ENCODE measurements at regions not wholly inside any gene's neighbourhood (a gene's known extent, or its start where the extent isn't known, plus 50 kb on each side); places are given as distances from the start of the nearest gene placed in this dataset.

GRCh38 chr4:123535037-123535748, 138.6 kb downstream of the SPRY1 start:
- no peak overlapping the region for H2AFZ ChIP-seq (ENCODE audit: low read depth)
- no peak overlapping the region for H3K9ac ChIP-seq
- no peak overlapping the region for H3K4me2 ChIP-seq
- H3K9me3 ChIP-seq: peaks cover 4% of the 10 kb centered on the region; the same call in 1 of the 2 replicates
- H3K9me2 ChIP-seq: no peaks in the 10 kb centered on the region
- no peaks in the 10 kb centered on the region for H3F3A ChIP-seq (replicated peaks; ENCODE audit: insufficient read depth)
- no peak overlapping the region for H3K27ac ChIP-seq (ENCODE audit: low read depth in 2 of 2, low read length in 1 of 2)
- no peak overlapping the region for H3K4me3 ChIP-seq (ENCODE audit: low read depth in 2 of 2, low read length in 1 of 2)
- DNase-seq: no peak
- H3K79me2 ChIP-seq (ENCODE audit: insufficient read depth): no peaks in the 10 kb centered on the region
- H3K4me1 ChIP-seq (ENCODE audit: control insufficient read depth in 1 of 2, insufficient read depth in 2 of 2, low read depth in 1 of 2, low read length in 1 of 2): no peaks in the 10 kb centered on the region
- TF ChIP-seq TAF1 (IDR thresholded peaks at IDR 0.05; ENCODE audit: borderline replicate concordance, low read depth, low read length) (no peak), RCOR1 (IDR thresholded peaks at IDR 0.05; ENCODE audit: low read length) (no peak), RFX5 (IDR thresholded peaks at IDR 0.05; ENCODE audit: low read length) (no peak), YY1 (IDR thresholded peaks at IDR 0.05; ENCODE audit: low read depth) (no peak), RXRA (IDR thresholded peaks at IDR 0.05; ENCODE audit: borderline replicate concordance, low read depth) (no peak), JUND (IDR thresholded peaks at IDR 0.05) (no peak), POLR2AphosphoS5 (IDR thresholded peaks at IDR 0.05; ENCODE audit: low read depth, low read length) (no peak), REST (IDR thresholded peaks at IDR 0.05; ENCODE audit: low read depth, low read length) (no peak)
- no peaks in the 10 kb centered on the region for H4K20me1 ChIP-seq (ENCODE audit: insufficient read depth)
- 68% methylated on average over 1 of the region's 1 CpG for WGBS (ENCODE audit: low lambda C conversion rate)
- H3K27me3 ChIP-seq (ENCODE audit: insufficient read depth): no peaks in the 10 kb centered on the region
- CTCF ChIA-PET: no interaction called here
- H3K36me3 ChIP-seq (replicated peaks in 1 of 2; ENCODE audit: control insufficient read depth in 1 of 2, insufficient read depth in 2 of 2, low read length in 1 of 2): no peaks in the 10 kb centered on the region
- POLR2A ChIA-PET: no interaction called here

GRCh38 chr4:123536225-123536624, 139.6 kb downstream of the SPRY1 start:
- TF ChIP-seq SMC3 (IDR thresholded peaks at IDR 0.05; ENCODE audit: low read depth, low read length) (no peak), RAD21 (IDR thresholded peaks at IDR 0.05; ENCODE audit: low read length) (no peak), REST (IDR thresholded peaks at IDR 0.05; ENCODE audit: low read depth, low read length) (no peak), MXI1 (IDR thresholded peaks at IDR 0.05; ENCODE audit: low read depth, low read length) (no peak), USF1 (IDR thresholded peaks at IDR 0.05; ENCODE audit: borderline replicate concordance, low read depth) (no peak), JUND (IDR thresholded peaks at IDR 0.05) (no peak), NRF1 (IDR thresholded peaks at IDR 0.05; ENCODE audit: low read depth, low read length) (no peak), CTCF (IDR thresholded peaks at IDR 0.05) (no peak), ELF1 (IDR thresholded peaks at IDR 0.05) (no peak), GABPA (IDR thresholded peaks at IDR 0.05; ENCODE audit: low read depth) (no peak)
- TF ChIP-seq, protein P1, sequence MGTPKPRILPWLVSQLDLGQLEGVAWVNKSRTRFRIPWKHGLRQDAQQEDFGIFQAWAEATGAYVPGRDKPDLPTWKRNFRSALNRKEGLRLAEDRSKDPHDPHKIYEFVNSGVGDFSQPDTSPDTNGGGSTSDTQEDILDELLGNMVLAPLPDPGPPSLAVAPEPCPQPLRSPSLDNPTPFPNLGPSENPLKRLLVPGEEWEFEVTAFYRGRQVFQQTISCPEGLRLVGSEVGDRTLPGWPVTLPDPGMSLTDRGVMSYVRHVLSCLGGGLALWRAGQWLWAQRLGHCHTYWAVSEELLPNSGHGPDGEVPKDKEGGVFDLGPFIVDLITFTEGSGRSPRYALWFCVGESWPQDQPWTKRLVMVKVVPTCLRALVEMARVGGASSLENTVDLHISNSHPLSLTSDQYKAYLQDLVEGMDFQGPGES (IDR thresholded peaks at IDR 0.05; ENCODE audit: low read depth, low read length): no peak
- DNase-seq: no peak
- H3K4me2 ChIP-seq: no peak overlapping the region
- H3F3A ChIP-seq (replicated peaks; ENCODE audit: insufficient read depth): no peaks in the 10 kb centered on the region
- no peak overlapping the region for H3K4me3 ChIP-seq (ENCODE audit: low read depth in 2 of 2, low read length in 1 of 2)
- H3K27me3 ChIP-seq (ENCODE audit: insufficient read depth): no peaks in the 10 kb centered on the region
- no peaks in the 10 kb centered on the region for H3K36me3 ChIP-seq (replicated peaks in 1 of 2; ENCODE audit: control insufficient read depth in 1 of 2, insufficient read depth in 2 of 2, low read length in 1 of 2)
- H3K4me1 ChIP-seq (ENCODE audit: control insufficient read depth in 1 of 2, insufficient read depth in 2 of 2, low read depth in 1 of 2, low read length in 1 of 2): no peaks in the 10 kb centered on the region
- H3K9me3 ChIP-seq: peaks cover 4% of the 10 kb centered on the region; the same call in 1 of the 2 replicates
- H3K27ac ChIP-seq (ENCODE audit: low read depth in 2 of 2, low read length in 1 of 2): no peak overlapping the region
- no peak overlapping the region for H3K9ac ChIP-seq
- H4K20me1 ChIP-seq (ENCODE audit: insufficient read depth): no peaks in the 10 kb centered on the region
- H2AFZ ChIP-seq (ENCODE audit: low read depth): no peak overlapping the region
- no peaks in the 10 kb centered on the region for H3K9me2 ChIP-seq
- POLR2A ChIA-PET: no interaction called here
- H3K79me2 ChIP-seq (ENCODE audit: insufficient read depth): no peaks in the 10 kb centered on the region
- CTCF ChIA-PET: no interaction called here
- 88% methylated on average over 6 of the region's 6 CpGs for WGBS (ENCODE audit: low lambda C conversion rate)

Measured in SK-N-SH (cell line).